Adrenal gland (tissue), 9 donors: ENCODE measurements at regions not wholly inside any gene's neighbourhood (a gene's known extent, or its start where the extent isn't known, plus 50 kb on each side); places are given as distances from the start of the nearest gene placed in this dataset.

ENCODE experiments used
- DNase-seq, 7 donors: peaks; one replicate each; pipeline ENCODE4 v3.0.0-alpha.2; 2019 to 2020
- H3K27ac ChIP-seq, 5 donors: fragments of 200-600 bp; sonication (generic) in 4 of 5; 1 replicate in 3 of 5; 2 replicates in 2 of 5; pipeline versions ENCODE4 v1.5.1 to v1.8.0; 2016 to 2020; ENCODE audit warnings: mild to moderate bottlenecking in 1 of 5
- H3K27me3 ChIP-seq: fragments of 200-600 bp; 2 replicates; pipeline ENCODE4 v1.8.0; 2021
- H3K36me3 ChIP-seq, 2 donors: fragments of 200-600 bp; replicated peaks in 1 of 2; 1 replicate in 1 of 2; 2 replicates in 1 of 2; pipeline versions ENCODE4 v1.5.1 to v1.8.0; 2018 to 2022
- H3K4me1 ChIP-seq, 2 donors: fragments of 200-600 bp; replicated peaks in 1 of 2; 1 replicate in 1 of 2; 2 replicates in 1 of 2; pipeline versions ENCODE4 v1.5.1 to v1.8.0; 2018 to 2021
- H3K4me3 ChIP-seq, 4 donors: fragments of 200-600 bp; sonication (generic) in 3 of 4; one replicate each; pipeline ENCODE4 v1.5.1; 2016 to 2018
- H3K9me3 ChIP-seq, 3 donors: fragments of 200-600 bp; sonication (generic) in 1 of 3; replicated peaks in 1 of 3; 1 replicate in 2 of 3; 2 replicates in 1 of 3; pipeline versions ENCODE4 v1.5.1 to v1.8.0; 2016 to 2021
- CTCF ChIP-seq, 6 experiments: fragments of 450-650 bp in 4 of 6; fragments of 200-600 bp in 2 of 6; sonication (generic) in 1 of 6; IDR thresholded peaks; 1 replicate in 5 of 6; 2 replicates in 1 of 6; pipeline versions ENCODE4 v1.5.1 to v1.8.0; 2016 to 2021; ENCODE audit warnings: antibody characterized with exemption in 6 of 6, mild to moderate bottlenecking in 2 of 6, moderate library complexity in 1 of 6
- POLR2A ChIP-seq, 2 donors: fragments of 450-650 bp; IDR thresholded peaks; one replicate each; pipeline ENCODE4 v1.6.1; 2017; ENCODE audit warnings: antibody characterized with exemption in 2 of 2, mild to moderate bottlenecking in 2 of 2, moderate library complexity in 1 of 2
- WGBS, 4 donors: extraction: QIAGEN DNeasy Blood & Tissue Kit in 2 of 4; methylation state at CpG; one replicate each; pipeline versions ENCODE4 v1.1.5 to v1.1.7; 2013 to 2017; 5-methylcytosine and 5-hydroxymethylcytosine counted together
- intact Hi-C, 2 donors: fragments of 100-400 bp; cut with DNase I; formaldehyde crosslinking; loops; one replicate each; pipeline versions ENCODE4 v1.14.1 to v1.15.0; 2022 to 2023
- donor health status: healthy with polysubstance abuse.
- donor health status: Bipolar disorder and iron deficiency.
- donor health status: DM: yes; HTN: yes; CAD: no.
- donor health status: DM: no; HTN: no; CAD: no.
- donor health status: DM: no; HTN: no; CAD: no.

DNA sequence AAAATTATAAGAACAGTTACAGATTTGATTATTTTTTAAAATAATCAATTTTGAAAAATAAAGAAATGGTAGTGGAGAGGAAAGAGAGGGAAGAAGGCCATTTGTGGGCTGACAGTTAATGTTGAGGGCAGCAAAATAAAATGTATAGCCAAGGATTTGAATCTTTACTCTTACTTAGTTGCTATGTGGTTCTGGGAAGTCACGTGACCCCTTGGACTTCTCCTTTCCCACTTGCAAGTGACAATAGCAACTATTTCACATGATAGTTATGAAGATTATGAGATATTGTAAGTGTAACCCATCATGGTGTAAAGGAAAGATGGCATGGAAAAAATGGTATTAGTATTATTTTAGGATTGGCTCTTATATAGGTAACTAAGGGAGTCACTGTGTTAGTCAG is 567.3 kb upstream of the GHITM start:
- Histone ChIP-seq H3K27ac (no peak overlapping the region), H3K4me3 (no peak overlapping the region), H3K27me3 (no peaks in the 10 kb centered on the region), H3K4me1 (no peaks in the 10 kb centered on the region), H3K9me3 (no peaks in the 10 kb centered on the region), H3K36me3 (no peaks in the 10 kb centered on the region)
- 71 to 81% (median 74%) methylated on average over 1 of the region's 1 CpG for WGBS, 4 donors
- TF ChIP-seq CTCF (IDR thresholded peaks at IDR 0.05) (no peak), POLR2A (IDR thresholded peaks at IDR 0.05) (no peak)
- intact Hi-C loops = no loop called here
- no peak for DNase-seq

DNA sequence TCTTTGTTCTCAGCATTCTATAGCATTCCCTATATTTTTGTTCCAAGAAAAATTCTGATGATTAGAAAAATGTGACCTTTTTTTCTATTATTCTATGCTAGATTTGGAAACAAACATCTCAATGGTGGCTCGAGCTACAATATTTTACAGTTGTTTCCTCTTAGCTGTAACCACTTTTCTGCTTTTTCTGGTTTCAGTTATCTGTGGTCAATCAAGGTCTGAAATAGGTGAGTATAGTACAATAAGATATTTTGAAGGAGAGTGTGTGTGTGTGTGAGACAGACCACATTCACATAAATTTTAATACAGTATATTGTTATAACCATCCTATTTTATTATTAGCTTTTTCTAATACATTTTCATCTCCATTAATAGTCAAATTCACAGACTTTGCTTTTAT is 564.5 kb upstream of the GHITM start:
- DNase-seq = no peak
- intact Hi-C loops = no loop called here
- H3K4me3 ChIP-seq = no peak overlapping the region
- H3K27ac ChIP-seq = no peak overlapping the region
- H3K9me3 ChIP-seq = no peaks in the 10 kb centered on the region
- H3K36me3 ChIP-seq = no peaks in the 10 kb centered on the region
- no peak for TF ChIP-seq POLR2A (IDR thresholded peaks at IDR 0.05)
- TF ChIP-seq CTCF (IDR thresholded peaks at IDR 0.05) = no peak
- H3K4me1 ChIP-seq = no peaks in the 10 kb centered on the region
- WGBS, 4 donors = 72 to 85% (median 75%) methylated on average over 1 of the region's 1 CpG
- H3K27me3 ChIP-seq = no peaks in the 10 kb centered on the region

DNA sequence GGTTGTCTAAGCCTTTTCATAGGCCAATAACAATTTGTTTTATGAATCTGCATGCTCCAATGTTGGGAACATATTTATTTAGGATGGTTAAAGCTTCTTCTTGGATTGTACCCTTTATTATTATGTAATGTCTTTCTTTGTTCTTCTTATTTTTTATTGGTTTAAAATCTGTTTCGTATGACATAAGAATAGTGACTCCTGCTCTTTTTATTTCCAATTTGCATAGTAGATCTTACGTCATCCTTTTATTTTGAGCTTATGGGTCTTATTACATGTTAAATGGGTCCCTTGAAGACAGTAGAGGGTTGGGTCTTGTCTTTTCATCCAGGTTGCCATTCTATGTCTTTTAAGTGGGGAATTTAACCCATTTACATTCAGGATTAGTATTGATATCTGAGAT is 561.9 kb upstream of the GHITM start:
- intact Hi-C loops = no loop called here
- H3K9me3 ChIP-seq = no peaks in the 10 kb centered on the region
- no peak overlapping the region for H3K4me3 ChIP-seq
- no peaks in the 10 kb centered on the region for H3K36me3 ChIP-seq
- no peak for DNase-seq
- no peak for TF ChIP-seq POLR2A (IDR thresholded peaks at IDR 0.05)
- TF ChIP-seq CTCF (IDR thresholded peaks at IDR 0.05) = no peak
- no peak overlapping the region for H3K27ac ChIP-seq
- H3K4me1 ChIP-seq = no peaks in the 10 kb centered on the region
- H3K27me3 ChIP-seq = no peaks in the 10 kb centered on the region
- WGBS, 4 donors = 82 to 94% (median 88%) methylated on average over 2 of the region's 2 CpGs

GRCh38 chr10:83580373-83581012 is 558.8 kb upstream of the GHITM start:
- 59 to 86% (median 80%) methylated on average over 2 to 4 of the region's 4 CpGs for WGBS, 4 donors
- TF ChIP-seq CTCF (IDR thresholded peaks at IDR 0.05) = no peak
- TF ChIP-seq POLR2A (IDR thresholded peaks at IDR 0.05) = no peak
- H3K36me3 ChIP-seq = no peaks in the 10 kb centered on the region
- H3K4me1 ChIP-seq = no peaks in the 10 kb centered on the region
- no peak overlapping the region for H3K27ac ChIP-seq
- H3K4me3 ChIP-seq = no peak overlapping the region
- intact Hi-C loops = no loop called here
- H3K27me3 ChIP-seq = no peaks in the 10 kb centered on the region
- no peaks in the 10 kb centered on the region for H3K9me3 ChIP-seq
- no peak for DNase-seq
